ENCODE measurements at regions not wholly inside any gene's neighbourhood (a gene's known extent, or its start where the extent isn't known, plus 50 kb on each side); places are given as distances from the start of the nearest gene placed in this dataset.

DNA sequence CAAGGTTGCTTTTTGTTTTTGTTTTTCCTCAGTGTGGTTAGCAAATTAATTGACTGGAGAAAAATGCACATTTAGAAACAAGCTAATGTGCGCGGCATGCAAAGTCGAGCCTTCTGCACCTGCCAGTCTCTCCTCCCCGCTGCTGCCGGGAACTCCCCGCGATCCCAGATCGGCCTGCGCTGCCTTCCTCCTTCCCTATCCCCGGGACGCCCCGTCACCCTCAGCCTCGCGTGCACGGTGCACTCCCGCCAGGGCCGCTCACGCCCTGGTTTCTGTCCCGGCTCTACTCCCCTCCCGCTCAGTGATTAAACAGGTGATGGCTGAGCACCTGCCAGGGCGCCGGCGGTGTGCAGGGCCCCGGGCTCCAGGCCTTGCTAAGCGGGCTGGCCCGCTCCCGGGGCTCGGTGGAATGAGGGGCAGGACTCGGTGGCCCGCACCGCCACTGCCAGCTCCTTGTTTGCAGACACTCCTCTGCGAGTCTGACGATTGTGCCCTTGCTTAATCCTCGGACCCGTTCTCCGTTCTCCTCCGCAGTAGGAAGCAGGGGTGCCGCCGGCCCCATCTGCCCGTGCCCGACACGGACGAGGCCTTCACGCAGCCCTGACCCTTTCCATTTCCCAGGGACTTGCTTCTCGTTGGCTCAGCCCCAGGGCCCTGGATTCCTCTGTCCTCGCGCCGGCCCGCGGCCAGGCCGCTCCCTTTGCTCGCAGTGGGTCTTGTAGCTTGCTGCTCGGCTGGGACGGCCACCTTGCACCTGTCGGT lies 143.4 kb downstream of the TRIML1 start:
- H3K4me3 ChIP-seq (ENCODE audit: low read depth, low read length): 0 out of 2 replicates have a peak overlapping the region, but pooled peaks have one; percentile 9
- TF ChIP-seq, protein P1, sequence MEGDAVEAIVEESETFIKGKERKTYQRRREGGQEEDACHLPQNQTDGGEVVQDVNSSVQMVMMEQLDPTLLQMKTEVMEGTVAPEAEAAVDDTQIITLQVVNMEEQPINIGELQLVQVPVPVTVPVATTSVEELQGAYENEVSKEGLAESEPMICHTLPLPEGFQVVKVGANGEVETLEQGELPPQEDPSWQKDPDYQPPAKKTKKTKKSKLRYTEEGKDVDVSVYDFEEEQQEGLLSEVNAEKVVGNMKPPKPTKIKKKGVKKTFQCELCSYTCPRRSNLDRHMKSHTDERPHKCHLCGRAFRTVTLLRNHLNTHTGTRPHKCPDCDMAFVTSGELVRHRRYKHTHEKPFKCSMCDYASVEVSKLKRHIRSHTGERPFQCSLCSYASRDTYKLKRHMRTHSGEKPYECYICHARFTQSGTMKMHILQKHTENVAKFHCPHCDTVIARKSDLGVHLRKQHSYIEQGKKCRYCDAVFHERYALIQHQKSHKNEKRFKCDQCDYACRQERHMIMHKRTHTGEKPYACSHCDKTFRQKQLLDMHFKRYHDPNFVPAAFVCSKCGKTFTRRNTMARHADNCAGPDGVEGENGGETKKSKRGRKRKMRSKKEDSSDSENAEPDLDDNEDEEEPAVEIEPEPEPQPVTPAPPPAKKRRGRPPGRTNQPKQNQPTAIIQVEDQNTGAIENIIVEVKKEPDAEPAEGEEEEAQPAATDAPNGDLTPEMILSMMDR (IDR thresholded peaks at IDR 0.05; ENCODE audit: low read depth, low read length): no peak

DNA sequence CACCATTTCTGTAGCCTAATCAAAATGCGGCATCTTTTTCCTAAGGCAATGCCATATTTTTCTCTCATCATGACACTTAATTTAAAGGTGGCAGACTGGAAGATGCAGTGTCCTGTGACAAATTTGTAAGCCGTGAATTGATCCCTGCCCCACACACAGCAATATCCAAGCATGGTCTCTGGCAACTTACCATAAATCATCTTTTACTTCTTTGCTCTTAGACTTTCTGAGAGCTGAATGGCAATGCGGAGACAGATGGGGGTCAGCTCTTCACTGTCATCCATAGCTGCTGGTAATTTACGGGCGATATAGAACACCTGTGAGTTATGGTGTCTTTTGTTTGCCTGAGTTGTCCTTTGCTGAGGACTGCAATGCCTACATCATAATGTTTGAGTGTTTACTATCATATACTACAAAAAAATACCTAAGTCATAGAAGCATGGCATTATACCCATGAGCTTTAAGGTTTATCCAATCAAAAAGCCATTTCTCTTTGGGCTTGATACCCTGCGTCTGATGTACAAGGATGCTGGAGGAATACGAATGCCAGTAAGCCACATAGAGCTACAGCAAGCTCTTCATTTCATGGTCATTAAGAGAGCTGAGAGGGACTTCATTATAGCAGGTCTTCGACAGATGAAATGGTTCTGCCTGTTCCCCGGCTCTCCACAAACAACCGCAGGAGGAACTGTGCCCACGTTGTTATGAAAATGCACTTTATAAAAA lies 148.1 kb downstream of the TRIML1 start:
- TF ChIP-seq, protein P1 (IDR thresholded peaks at IDR 0.05; ENCODE audit: low read depth, low read length): no peak

DNA sequence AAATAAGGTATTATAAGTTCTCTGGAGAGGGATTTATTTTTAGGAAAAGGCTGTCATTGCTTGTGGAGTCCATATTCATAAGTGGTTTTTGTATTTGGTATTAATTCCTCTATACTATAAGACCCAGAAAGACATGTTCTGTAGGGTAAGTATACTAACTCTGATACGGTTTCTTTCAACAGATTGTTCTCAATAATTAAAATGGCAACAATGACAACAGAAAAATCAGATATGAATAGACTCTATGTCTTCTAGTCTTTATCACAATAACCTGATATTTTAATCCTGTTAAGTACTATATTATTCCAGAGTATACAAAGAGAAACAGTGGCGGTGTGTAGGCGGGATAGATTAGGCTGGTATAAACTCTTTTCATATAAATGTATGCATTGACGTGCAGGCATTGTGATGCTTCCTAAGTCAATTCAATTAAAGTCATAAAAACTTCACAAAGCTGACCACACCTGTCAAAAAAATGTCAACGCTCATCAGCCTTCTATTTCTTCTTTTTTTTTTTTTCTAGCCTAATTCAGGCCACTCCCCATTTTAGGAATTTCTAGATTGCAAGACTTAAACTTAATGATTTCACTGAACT lies 150.4 kb downstream of the TRIML1 start:
- H3K4me3 ChIP-seq (ENCODE audit: low read depth, low read length): no peak overlapping the region
- TF ChIP-seq, protein P1 (IDR thresholded peaks at IDR 0.05; ENCODE audit: low read depth, low read length): no peak

More for the DNA sequence above, 148.1 kb downstream of the TRIML1 start:
- H3K4me3 ChIP-seq (ENCODE audit: low read depth, low read length): no peak overlapping the region

DNA sequence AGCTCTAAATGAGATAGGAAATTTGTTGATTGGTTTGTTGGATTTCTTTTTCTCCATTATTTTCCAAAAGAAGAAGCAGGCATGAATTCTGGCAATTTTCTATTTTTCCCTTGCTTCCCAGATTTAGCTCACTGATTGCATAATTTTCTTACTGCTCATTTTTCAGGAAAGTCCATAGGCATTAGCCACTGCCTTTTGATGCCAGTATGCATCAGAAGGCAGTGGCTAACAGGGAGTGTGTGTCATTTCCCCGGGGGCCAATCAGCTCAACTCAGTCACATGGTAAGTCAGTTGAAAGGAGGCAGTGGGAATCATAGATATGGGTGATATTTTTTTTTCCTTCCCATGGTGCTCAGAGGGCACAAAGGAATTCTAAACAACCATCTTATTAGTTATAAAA lies 156.7 kb downstream of the TRIML1 start:
- H3K4me3 ChIP-seq (ENCODE audit: low read depth, low read length): no peak overlapping the region
- TF ChIP-seq, protein P1 (IDR thresholded peaks at IDR 0.05; ENCODE audit: low read depth, low read length): no peak

DNA sequence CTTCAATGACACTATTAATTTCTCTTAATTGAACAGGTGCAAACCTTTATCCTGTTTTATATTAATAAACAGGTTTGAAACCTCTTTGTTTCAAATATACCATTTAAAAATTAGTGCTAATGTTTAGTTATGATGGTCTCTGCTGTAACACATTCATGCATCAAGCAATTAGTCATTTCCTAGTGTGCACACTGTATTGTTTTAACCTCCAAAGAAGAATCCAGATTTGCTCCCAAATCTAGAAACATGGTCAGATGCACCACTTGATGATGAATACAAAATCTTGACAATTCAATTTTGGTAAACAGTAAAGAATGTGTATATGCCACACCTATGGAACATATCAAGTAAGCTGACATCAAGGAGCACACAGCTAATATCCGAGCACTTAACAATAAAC lies 157.1 kb downstream of the TRIML1 start:
- H3K4me3 ChIP-seq (ENCODE audit: low read depth, low read length): no peak overlapping the region
- TF ChIP-seq, protein P1 (IDR thresholded peaks at IDR 0.05; ENCODE audit: low read depth, low read length): no peak

DNA sequence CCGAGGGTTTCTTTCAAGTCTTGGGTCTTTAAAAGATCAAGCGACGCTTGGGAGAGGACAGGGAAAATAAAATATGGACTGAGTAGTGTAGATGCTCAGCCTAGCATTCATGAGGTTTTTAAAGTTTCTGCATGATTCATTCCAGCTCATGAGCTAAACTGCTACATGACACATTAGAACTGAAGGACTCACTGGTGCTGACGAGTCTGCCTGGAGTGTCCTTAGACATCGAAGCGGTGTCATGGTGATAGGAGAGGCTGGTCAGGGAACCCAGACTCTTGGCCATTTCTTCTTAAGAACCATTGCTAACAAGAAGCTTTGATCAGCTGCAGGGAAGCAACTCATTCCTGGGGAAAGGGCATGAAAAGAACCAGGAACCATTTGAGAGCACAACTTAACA lies 158.6 kb downstream of the TRIML1 start:
- TF ChIP-seq, protein P1 (IDR thresholded peaks at IDR 0.05; ENCODE audit: low read depth, low read length): no peak
- H3K4me3 ChIP-seq (ENCODE audit: low read depth, low read length): no peak overlapping the region

DNA sequence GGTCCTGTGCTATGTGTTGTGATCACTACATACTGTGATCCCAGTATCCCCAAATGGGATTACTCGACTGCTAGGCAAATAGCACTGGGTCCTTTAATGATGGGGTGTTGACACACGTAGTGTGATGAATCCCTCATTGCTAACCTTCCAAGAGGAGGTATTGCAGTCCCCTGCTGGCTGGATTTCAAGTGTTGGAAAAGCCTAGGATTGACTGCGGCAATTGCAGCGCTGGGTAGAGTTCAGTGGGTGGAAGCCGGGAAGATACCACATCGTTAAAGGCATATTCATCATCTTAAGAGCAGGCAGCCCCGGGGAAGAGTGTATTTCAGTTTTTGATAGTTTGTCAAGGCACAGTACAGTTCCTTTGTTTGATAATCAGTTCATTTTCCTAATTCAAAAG lies 159.9 kb downstream of the TRIML1 start:
- TF ChIP-seq, protein P1 (IDR thresholded peaks at IDR 0.05; ENCODE audit: low read depth, low read length): no peak
- H3K4me3 ChIP-seq (ENCODE audit: low read depth, low read length): no peak overlapping the region

All from WI38 (cell line).